Glutamatergic neuron (in vitro differentiated cells): ENCODE measurements at regions not wholly inside any gene's neighbourhood (a gene's known extent, or its start where the extent isn't known, plus 50 kb on each side); places are given as distances from the start of the nearest gene placed in this dataset.

Source experiments
- DNase-seq: peaks from one replicate; pipeline ENCODE4 v3.0.0; 2022
- H3K27ac Mint-ChIP-seq: one replicate; pipeline ENCODE4 v1.8.0; 2020; ENCODE audit warnings: mild to moderate bottlenecking, mixed read lengths, inconsistent platforms; ENCODE audit not compliant: unreplicated experiment
- H3K27me3 Mint-ChIP-seq: one replicate; pipeline ENCODE4 v1.8.0; 2020; ENCODE audit warnings: mild to moderate bottlenecking, moderate library complexity, mixed read lengths, inconsistent platforms; ENCODE audit not compliant: unreplicated experiment
- H3K36me3 Mint-ChIP-seq: one replicate; pipeline ENCODE4 v1.8.0; 2020; ENCODE audit warnings: mild to moderate bottlenecking, mixed read lengths, inconsistent platforms; ENCODE audit not compliant: unreplicated experiment
- H3K4me1 Mint-ChIP-seq: one replicate; pipeline ENCODE4 v1.8.0; 2020; ENCODE audit warnings: mild to moderate bottlenecking, low read depth, mixed read lengths, inconsistent platforms; ENCODE audit not compliant: unreplicated experiment
- H3K4me3 Mint-ChIP-seq: one replicate; pipeline ENCODE4 v1.8.0; 2020; ENCODE audit warnings: mild to moderate bottlenecking, mixed read lengths, inconsistent platforms; ENCODE audit not compliant: unreplicated experiment
- H3K9me3 Mint-ChIP-seq: one replicate; pipeline ENCODE4 v1.8.0; 2020; ENCODE audit warnings: mild to moderate bottlenecking, moderate library complexity, mixed read lengths, inconsistent platforms; ENCODE audit not compliant: unreplicated experiment
- TF ChIP-seq, protein P1 (sequence below): fragments of 200-600 bp; sonication (generic); IDR thresholded peaks from one replicate; pipeline ENCODE4 v1.5.0; 2021; ENCODE audit not compliant: partially characterized antibody, unreplicated experiment

- Mint-ChIP-seq H3K27me3 (no peaks in the 10 kb centered on the region), H3K36me3 (peaks cover 4% of the 10 kb centered on the region), H3K4me3 (no peak overlapping the region), H3K27ac (no peak overlapping the region), H3K9me3 (no peaks in the 10 kb centered on the region), H3K4me1 (peaks cover 2% of the 10 kb centered on the region)
- DNase-seq: peak; percentile 27
- TF ChIP-seq, protein P1, sequence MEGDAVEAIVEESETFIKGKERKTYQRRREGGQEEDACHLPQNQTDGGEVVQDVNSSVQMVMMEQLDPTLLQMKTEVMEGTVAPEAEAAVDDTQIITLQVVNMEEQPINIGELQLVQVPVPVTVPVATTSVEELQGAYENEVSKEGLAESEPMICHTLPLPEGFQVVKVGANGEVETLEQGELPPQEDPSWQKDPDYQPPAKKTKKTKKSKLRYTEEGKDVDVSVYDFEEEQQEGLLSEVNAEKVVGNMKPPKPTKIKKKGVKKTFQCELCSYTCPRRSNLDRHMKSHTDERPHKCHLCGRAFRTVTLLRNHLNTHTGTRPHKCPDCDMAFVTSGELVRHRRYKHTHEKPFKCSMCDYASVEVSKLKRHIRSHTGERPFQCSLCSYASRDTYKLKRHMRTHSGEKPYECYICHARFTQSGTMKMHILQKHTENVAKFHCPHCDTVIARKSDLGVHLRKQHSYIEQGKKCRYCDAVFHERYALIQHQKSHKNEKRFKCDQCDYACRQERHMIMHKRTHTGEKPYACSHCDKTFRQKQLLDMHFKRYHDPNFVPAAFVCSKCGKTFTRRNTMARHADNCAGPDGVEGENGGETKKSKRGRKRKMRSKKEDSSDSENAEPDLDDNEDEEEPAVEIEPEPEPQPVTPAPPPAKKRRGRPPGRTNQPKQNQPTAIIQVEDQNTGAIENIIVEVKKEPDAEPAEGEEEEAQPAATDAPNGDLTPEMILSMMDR: peak; percentile 51
Observed at GRCh38 chr14:26276757-26277156, 321.1 kb downstream of the NOVA1 start.

DNA sequence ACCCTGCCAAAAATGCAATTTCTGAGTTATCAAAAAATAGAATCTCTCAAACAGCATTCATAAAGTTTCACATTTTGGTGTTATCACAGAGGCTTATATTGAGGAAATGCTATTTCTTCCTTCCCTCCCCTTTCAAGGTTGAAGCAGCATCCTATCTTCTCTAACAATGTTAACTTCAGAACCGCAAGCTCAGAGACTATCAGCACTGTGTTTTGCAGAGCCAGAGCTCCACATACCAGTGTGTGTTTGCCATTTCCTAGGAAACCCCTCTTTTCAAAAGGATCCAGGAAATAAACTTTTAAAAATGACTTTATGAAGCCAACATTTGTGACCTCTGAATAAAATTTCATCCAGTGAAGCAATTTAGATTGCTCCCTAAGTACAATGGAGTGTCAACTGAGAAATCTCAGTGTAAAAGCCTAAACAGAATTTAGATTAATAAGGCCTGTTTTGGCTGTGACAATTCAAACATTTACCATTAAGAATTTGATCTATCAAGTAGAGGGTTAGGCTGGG lies 332.6 kb downstream of the NOVA1 start:
- TF ChIP-seq, protein P1: no peak
- H3K4me1 Mint-ChIP-seq: no peaks in the 10 kb centered on the region
- DNase-seq: no peak
- H3K36me3 Mint-ChIP-seq: no peaks in the 10 kb centered on the region
- no peaks in the 10 kb centered on the region for H3K27me3 Mint-ChIP-seq
- H3K4me3 Mint-ChIP-seq: no peak overlapping the region
- H3K9me3 Mint-ChIP-seq: no peaks in the 10 kb centered on the region
- no peak overlapping the region for H3K27ac Mint-ChIP-seq

DNA sequence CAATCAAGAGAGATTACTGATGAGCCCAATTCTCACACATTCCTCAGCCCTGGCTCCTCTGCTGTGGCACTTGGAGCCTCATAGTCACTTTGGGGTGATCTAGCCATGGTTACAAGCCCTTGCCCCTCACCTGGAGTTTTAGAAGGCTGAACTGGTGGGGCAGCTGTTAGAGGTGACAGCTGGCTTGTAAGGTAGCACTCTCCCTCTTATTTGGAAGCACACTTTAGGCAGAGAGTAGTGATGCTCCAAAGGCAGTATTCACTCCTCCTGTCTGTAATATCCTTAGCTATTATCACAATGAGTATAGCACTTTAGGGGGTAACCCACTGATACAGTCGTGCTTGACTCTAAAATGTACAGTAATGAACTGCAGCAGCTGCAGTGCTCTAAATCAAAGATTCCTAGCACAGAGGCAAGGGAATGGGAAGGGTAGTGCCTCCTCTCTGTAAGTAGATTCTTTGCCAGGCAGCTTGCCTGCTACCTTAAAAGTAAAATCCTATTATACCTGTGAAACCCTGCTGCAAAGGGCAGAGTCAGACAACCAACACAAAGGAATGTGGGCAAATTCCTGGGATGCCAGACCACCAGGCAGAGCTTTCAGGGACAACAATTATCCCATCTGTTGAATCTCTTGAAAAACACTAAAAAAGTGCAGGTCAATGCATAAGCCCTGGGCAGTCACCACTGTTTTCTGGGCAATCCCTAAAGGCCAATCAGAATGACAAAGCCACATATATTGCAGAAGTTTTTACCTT lies 336.3 kb downstream of the NOVA1 start:
- H3K27ac Mint-ChIP-seq: no peak overlapping the region

DNA sequence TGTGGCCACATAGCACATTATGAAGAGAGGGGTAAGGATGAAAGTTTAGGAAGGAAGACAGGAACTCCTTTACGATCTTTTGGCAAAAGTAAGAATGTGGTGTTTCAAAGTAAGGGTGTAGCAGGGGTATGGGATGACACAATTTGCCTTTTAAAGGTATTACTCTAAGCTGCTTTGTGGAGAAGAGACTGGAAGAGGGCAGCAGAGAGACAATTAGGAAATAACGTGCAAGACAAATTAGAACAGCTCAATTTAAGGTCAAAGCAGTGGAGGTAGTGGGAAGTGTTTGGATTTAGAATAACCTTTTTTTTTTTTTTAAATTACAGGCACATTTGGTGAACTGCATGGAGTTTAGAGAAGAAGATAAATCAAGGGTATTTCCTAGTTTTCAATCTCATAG lies 342.6 kb downstream of the NOVA1 start:
- H3K4me1 Mint-ChIP-seq: no peaks in the 10 kb centered on the region
- H3K27ac Mint-ChIP-seq: no peak overlapping the region
- no peaks in the 10 kb centered on the region for H3K9me3 Mint-ChIP-seq
- TF ChIP-seq, protein P1: peak; percentile 21
- DNase-seq: no peak
- no peak overlapping the region for H3K4me3 Mint-ChIP-seq
- H3K36me3 Mint-ChIP-seq: no peaks in the 10 kb centered on the region
- no peaks in the 10 kb centered on the region for H3K27me3 Mint-ChIP-seq

More for the DNA sequence above, 336.3 kb downstream of the NOVA1 start:
- TF ChIP-seq, protein P1: no peak
- no peaks in the 10 kb centered on the region for H3K9me3 Mint-ChIP-seq
- H3K4me1 Mint-ChIP-seq: no peaks in the 10 kb centered on the region
- H3K27me3 Mint-ChIP-seq: no peaks in the 10 kb centered on the region
- no peak for DNase-seq
- no peak overlapping the region for H3K4me3 Mint-ChIP-seq
- no peaks in the 10 kb centered on the region for H3K36me3 Mint-ChIP-seq

- TF ChIP-seq, protein P1: no peak
- Mint-ChIP-seq H3K4me3 (no peak overlapping the region), H3K9me3 (no peaks in the 10 kb centered on the region), H3K4me1 (no peaks in the 10 kb centered on the region), H3K36me3 (no peaks in the 10 kb centered on the region), H3K27ac (no peak overlapping the region), H3K27me3 (no peaks in the 10 kb centered on the region)
- DNase-seq: no peak
Observed at GRCh38 chr14:26252176-26252575, 345.7 kb downstream of the NOVA1 start.
